ENCODE measurements at regions not wholly inside any gene's neighbourhood (a gene's known extent, or its start where the extent isn't known, plus 50 kb on each side); places are given as distances from the start of the nearest gene placed in this dataset.

GRCh38 chr11:110912437-110912836 is 200.2 kb upstream of the ARHGAP20 start:
- ChIA-PET POLR2A (no interaction called here), CTCF (interaction anchor here (0.6 kb wide), 1 partner anchor 45 kb away, joined by 3 read pairs; no protein-coding TSS in a partner anchor)
- TF ChIP-seq ZNF16 (tag by site-specific recombination; IDR thresholded peaks at IDR 0.05; ENCODE audit: low read depth) (no peak), ZNF433 (tag by site-specific recombination; IDR thresholded peaks at IDR 0.05; ENCODE audit: low read depth) (no peak), REST (tag by site-specific recombination; IDR thresholded peaks at IDR 0.05) (no peak), ZNF585B (tag by site-specific recombination; IDR thresholded peaks at IDR 0.05) (no peak), MZF1 (tag by site-specific recombination; IDR thresholded peaks at IDR 0.05; ENCODE audit: borderline replicate concordance) (no peak), ZNF174 (tag by site-specific recombination; IDR thresholded peaks at IDR 0.05) (no peak), OVOL3 (tag by site-specific recombination; IDR thresholded peaks at IDR 0.05) (no peak)

DNA sequence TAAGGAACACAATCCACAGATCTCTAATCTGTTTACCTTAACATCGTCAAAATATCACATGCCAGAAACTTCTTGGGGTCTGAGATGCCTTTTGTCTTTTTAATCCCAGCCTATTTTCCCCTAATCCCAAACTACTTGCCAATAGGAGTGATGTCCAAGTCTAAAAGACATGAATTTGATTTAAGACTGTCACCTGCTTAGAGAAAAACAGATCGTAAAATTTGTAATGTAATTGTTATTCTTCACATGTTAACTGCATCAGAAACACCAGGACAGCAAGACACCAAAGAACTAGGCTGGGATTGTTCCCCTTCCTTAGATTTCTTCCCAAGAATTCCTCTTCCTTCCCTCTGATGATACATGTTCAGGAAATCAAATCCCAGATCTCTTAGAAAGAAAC is 198.1 kb upstream of the ARHGAP20 start:
- Histone ChIP-seq H3K9me3 (ENCODE audit: control insufficient read depth, insufficient read depth, low read depth, low read length) (no peaks in the 10 kb centered on the region), H3K27ac (ENCODE audit: extremely low read depth, low read depth, low read length) (no peak overlapping the region), H3K4me1 (ENCODE audit: control insufficient read depth, insufficient read depth, low read length) (peaks cover 9% of the 10 kb centered on the region; the same call in 1 of the 2 replicates), H3K36me3 (ENCODE audit: control insufficient read depth in 2 of 2, insufficient read depth in 1 of 2, low read length in 2 of 2) (no peaks in the 10 kb centered on the region), H3K4me3 (ENCODE audit: low read depth, low read length) (no peak overlapping the region)
- CTCF ChIA-PET = interaction anchor here (0.7 kb wide), 1 partner anchor 543 kb away, joined by 4 read pairs; no protein-coding TSS in a partner anchor
- no peak for TF ChIP-seq ZNF664 (tag by site-specific recombination; IDR thresholded peaks at IDR 0.05)
- TF ChIP-seq GLIS1 (tag by site-specific recombination; IDR thresholded peaks at IDR 0.05) = peak; percentile 23; the same call in 1 of the 2 replicates
- POLR2A ChIA-PET = no interaction called here

More at GRCh38 chr11:110912437-110912836, 200.2 kb upstream of the ARHGAP20 start:
- Histone ChIP-seq H3K9me3 (ENCODE audit: control insufficient read depth, insufficient read depth, low read depth, low read length) (no peaks in the 10 kb centered on the region), H3K4me1 (ENCODE audit: control insufficient read depth, insufficient read depth, low read length) (peaks cover 9% of the 10 kb centered on the region; the same call in 1 of the 2 replicates), H3K27ac (ENCODE audit: extremely low read depth, low read depth, low read length) (no peak overlapping the region), H3K4me3 (ENCODE audit: low read depth, low read length) (no peak overlapping the region), H3K36me3 (ENCODE audit: control insufficient read depth in 2 of 2, insufficient read depth in 1 of 2, low read length in 2 of 2) (no peaks in the 10 kb centered on the region)

GRCh38 chr11:110909336-110909735 is 197.1 kb upstream of the ARHGAP20 start:
- POLR2A ChIA-PET = no interaction called here
- TF ChIP-seq WT1 (tag by site-specific recombination; IDR thresholded peaks at IDR 0.05) = peak; percentile 53
- TF ChIP-seq ZNF335 (tag by site-specific recombination; conservative IDR thresholded peaks at IDR 0.05) = 0 out of 2 replicates have a peak, but pooled peaks have one; percentile 6
- TF ChIP-seq BCL11B (tag by site-specific recombination; IDR thresholded peaks at IDR 0.05; ENCODE audit: low read depth) = no peak
- TF ChIP-seq, protein P1, sequence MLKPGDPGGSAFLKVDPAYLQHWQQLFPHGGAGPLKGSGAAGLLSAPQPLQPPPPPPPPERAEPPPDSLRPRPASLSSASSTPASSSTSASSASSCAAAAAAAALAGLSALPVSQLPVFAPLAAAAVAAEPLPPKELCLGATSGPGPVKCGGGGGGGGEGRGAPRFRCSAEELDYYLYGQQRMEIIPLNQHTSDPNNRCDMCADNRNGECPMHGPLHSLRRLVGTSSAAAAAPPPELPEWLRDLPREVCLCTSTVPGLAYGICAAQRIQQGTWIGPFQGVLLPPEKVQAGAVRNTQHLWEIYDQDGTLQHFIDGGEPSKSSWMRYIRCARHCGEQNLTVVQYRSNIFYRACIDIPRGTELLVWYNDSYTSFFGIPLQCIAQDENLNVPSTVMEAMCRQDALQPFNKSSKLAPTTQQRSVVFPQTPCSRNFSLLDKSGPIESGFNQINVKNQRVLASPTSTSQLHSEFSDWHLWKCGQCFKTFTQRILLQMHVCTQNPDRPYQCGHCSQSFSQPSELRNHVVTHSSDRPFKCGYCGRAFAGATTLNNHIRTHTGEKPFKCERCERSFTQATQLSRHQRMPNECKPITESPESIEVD (tag by site-specific recombination; IDR thresholded peaks at IDR 0.05) = peak; percentile 75
- H3K27ac ChIP-seq (ENCODE audit: extremely low read depth, low read depth, low read length) = no peak overlapping the region

More at GRCh38 chr11:110909336-110909735, 197.1 kb upstream of the ARHGAP20 start:
- Histone ChIP-seq H3K9me3 (ENCODE audit: control insufficient read depth, insufficient read depth, low read depth, low read length) (no peaks in the 10 kb centered on the region), H3K4me3 (ENCODE audit: low read depth, low read length) (no peak overlapping the region), H3K36me3 (ENCODE audit: control insufficient read depth in 2 of 2, insufficient read depth in 1 of 2, low read length in 2 of 2) (no peaks in the 10 kb centered on the region), H3K4me1 (ENCODE audit: control insufficient read depth, insufficient read depth, low read length) (peaks cover 9% of the 10 kb centered on the region; the same call in 1 of the 2 replicates)
- CTCF ChIA-PET = interaction anchor here (0.6 kb wide), 3 partner anchors 83 to 522 kb away, joined by 3 to 4 read pairs (median 3); no protein-coding TSS in a partner anchor
